Activated T-cell treated with anti-CD3 and anti-CD28 coated beads, Interleukin-2, amount 50 U/mL, for 4 hours (primary cell): ENCODE measurements at regions not wholly inside any gene's neighbourhood (a gene's known extent, or its start where the extent isn't known, plus 50 kb on each side); places are given as distances from the start of the nearest gene placed in this dataset.

ENCODE experiments used
- ATAC-seq, 2 donors: fragments of 200-7000 bp; cut with Tn5 transposase; one replicate each; pipeline ENCODE4 v1.10.0; 2021
- DNase-seq: peaks from one replicate; pipeline ENCODE4 v3.0.0-alpha.2; 2020
- H3K27me3 Mint-ChIP-seq: one replicate; pipeline ENCODE4 v1.8.0; 2021; ENCODE audit warnings: low read depth, mixed read lengths
- H3K36me3 Mint-ChIP-seq: one replicate; pipeline ENCODE4 v1.8.0; 2022; ENCODE audit warnings: mixed read lengths; ENCODE audit not compliant: insufficient read depth
- H3K4me1 Mint-ChIP-seq: one replicate; pipeline ENCODE4 v1.8.0; 2021; ENCODE audit warnings: low read depth, mixed read lengths
- H3K4me3 Mint-ChIP-seq: one replicate; pipeline ENCODE4 v1.8.0; 2021; ENCODE audit warnings: mild to moderate bottlenecking, moderate library complexity, mixed read lengths
- H3K9me3 Mint-ChIP-seq: one replicate; pipeline ENCODE4 v1.8.0; 2021; ENCODE audit warnings: mixed read lengths

GRCh38 chr18:11553098-11553940 lies 56.1 kb upstream of the SLC35G4 start:
- DNase-seq (no peak), ATAC-seq (peak in 1 of 2 donors; percentile 58)
- H3K27me3 Mint-ChIP-seq = peaks cover 3% of the 10 kb centered on the region
- H3K36me3 Mint-ChIP-seq = no peaks in the 10 kb centered on the region
- H3K4me3 Mint-ChIP-seq = no peak overlapping the region
- H3K9me3 Mint-ChIP-seq = no peaks in the 10 kb centered on the region
- H3K4me1 Mint-ChIP-seq = peaks cover 4% of the 10 kb centered on the region

GRCh38 chr18:11548916-11549551 lies 60.4 kb upstream of the SLC35G4 start:
- H3K27me3 Mint-ChIP-seq = peaks cover 3% of the 10 kb centered on the region
- peaks cover 17% of the 10 kb centered on the region for H3K9me3 Mint-ChIP-seq
- no peaks in the 10 kb centered on the region for H3K36me3 Mint-ChIP-seq
- no peak for DNase-seq
- no peak overlapping the region for H3K4me3 Mint-ChIP-seq
- peaks cover 4% of the 10 kb centered on the region for H3K4me1 Mint-ChIP-seq
- no peak for ATAC-seq

DNA sequence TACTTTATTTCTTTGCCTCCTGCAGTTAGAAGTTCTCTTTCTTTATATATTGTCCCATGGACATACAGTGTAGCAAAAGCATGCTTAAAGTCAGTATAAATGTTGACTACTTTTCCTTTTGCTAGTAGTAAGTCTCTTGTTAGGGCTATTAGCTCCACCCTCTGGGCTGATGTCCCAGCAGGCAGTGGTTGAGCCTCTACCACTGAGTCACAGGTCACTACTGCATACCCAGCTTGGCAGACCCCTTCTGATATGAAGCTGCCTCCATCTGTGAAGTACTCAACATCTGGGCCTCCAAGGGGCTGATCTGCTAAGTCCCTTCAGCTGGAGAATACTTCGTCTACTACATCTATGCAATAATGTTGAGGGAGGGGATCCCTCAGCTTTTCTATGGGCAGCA lies 61.0 kb upstream of the SLC35G4 start:
- H3K4me3 Mint-ChIP-seq = no peak overlapping the region
- no peaks in the 10 kb centered on the region for H3K36me3 Mint-ChIP-seq

GRCh38 chr18:11544060-11544633 lies 65.2 kb upstream of the SLC35G4 start:
- ATAC-seq (no peak), DNase-seq (no peak)
- Mint-ChIP-seq H3K36me3 (no peaks in the 10 kb centered on the region), H3K4me1 (no peaks in the 10 kb centered on the region), H3K9me3 (peaks cover 25% of the 10 kb centered on the region), H3K27me3 (no peaks in the 10 kb centered on the region), H3K4me3 (no peak overlapping the region)

More for the DNA sequence above, 61.0 kb upstream of the SLC35G4 start:
- DNase-seq (no peak), ATAC-seq (no peak)
- Mint-ChIP-seq H3K27me3 (peaks cover 2% of the 10 kb centered on the region), H3K4me1 (peaks cover 3% of the 10 kb centered on the region), H3K9me3 (peaks cover 21% of the 10 kb centered on the region)

DNA sequence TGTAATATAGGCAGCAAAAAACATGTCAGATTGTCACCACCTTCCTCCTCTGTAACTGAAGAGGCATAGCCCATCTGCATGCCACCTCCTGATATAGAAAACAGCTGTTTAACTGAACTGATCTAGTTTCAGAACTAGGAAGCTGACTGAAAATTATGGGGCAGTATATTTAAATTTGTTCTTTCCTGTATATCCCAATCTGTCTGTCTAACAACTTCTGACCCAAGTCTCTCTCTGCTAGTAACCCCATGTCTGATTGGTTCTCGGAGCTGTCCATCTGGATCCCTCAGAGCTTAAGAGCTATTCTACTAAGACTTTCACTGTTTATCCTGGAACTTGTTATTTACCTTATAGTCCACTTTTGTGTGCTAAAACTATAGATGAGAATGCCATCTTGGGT lies 68.2 kb upstream of the SLC35G4 start:
- ATAC-seq (no peak), DNase-seq (no peak)
- Mint-ChIP-seq H3K4me3 (no peak overlapping the region), H3K9me3 (peaks cover 25% of the 10 kb centered on the region), H3K27me3 (no peaks in the 10 kb centered on the region), H3K36me3 (no peaks in the 10 kb centered on the region), H3K4me1 (no peaks in the 10 kb centered on the region)

DNA sequence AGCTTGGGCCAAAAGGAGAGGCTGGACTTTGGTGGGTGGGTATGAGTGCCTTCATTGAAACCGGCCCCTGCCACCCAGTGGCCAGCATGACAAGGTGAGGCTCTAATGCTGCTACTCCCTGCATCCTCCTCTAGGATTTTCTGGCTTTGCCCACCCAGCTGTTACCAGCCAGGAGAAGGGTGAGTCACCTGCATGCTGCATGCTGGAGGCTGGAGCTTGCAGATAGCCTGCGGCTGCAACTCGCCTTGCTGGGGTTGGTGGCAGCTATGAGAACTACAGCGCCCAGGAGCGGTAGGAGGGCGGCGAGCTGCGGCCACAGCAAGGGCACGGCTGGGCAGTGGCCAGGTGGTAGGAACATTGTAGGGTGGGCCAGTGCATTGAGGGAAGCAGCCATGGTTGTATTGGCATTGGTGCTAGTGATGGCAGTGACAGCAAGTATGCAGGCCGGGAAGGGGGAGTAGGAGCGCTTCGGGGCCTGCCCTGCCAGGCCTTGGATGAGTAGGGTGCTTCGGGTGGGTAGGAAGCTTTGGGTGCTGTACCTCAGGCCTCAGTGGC lies 75.4 kb upstream of the SLC35G4 start:
- H3K4me1 Mint-ChIP-seq = no peaks in the 10 kb centered on the region
- no peaks in the 10 kb centered on the region for H3K9me3 Mint-ChIP-seq
- no peak for DNase-seq
- no peak overlapping the region for H3K4me3 Mint-ChIP-seq
- H3K36me3 Mint-ChIP-seq = no peaks in the 10 kb centered on the region
- no peak for ATAC-seq
- H3K27me3 Mint-ChIP-seq = no peaks in the 10 kb centered on the region

DNA sequence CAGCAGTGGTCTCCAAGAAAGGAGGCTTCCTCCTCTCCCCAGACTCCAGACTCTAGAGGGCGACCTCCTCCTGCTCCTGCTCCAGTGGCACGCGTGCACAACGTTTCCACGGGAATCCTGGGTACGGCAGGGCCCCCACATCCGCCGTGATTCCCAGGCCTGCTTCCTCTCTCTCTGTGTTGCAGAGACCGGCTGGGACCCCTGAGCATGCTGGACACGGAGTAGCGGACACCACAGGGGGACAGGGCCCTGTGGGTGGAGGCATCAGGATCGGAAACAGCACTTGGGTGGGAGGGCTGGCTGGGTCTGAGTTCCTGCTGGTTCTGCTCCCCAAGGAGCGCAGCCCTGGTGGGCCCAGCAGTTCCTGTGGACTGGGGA lies 75.9 kb upstream of the SLC35G4 start:
- H3K9me3 Mint-ChIP-seq = no peaks in the 10 kb centered on the region
- H3K4me3 Mint-ChIP-seq = no peak overlapping the region
- DNase-seq = no peak
- no peaks in the 10 kb centered on the region for H3K36me3 Mint-ChIP-seq
- no peaks in the 10 kb centered on the region for H3K27me3 Mint-ChIP-seq
- no peak for ATAC-seq
- no peaks in the 10 kb centered on the region for H3K4me1 Mint-ChIP-seq

DNA sequence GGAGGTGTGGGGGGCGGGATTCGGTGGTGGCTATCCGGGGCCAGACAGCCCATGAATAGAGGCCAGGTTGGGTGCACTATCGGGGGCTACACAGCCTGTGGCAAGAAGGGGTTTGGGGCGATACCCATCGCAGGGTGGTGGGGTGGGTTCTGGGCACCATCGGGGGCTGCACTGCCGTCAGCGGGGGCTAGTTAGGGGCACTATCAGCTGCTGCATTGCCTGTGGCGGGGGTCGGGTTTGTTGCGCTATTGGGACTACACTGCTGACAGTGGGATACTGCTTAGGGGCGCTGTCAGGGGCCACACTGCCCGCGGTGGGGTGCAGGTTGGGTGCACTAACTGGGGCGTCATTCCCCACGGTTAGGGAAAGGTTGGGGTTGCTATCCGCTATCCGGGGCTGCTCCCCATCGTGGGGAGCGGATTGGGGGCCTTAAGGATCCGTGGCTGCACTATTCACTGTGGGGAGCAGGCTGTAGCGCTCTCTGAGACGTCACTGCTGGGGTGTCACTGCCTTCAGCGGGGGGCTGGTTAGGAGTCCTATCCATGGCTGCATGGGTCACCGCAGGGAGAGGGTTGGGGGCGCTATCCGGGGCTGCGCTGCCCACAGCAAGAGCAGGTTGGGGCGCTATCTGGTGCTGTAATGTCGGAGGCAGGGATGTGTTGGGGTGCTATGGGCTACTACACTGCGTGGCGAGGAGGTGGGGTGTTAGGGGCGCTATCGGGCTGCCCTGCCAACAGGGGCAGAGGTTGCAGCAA lies 76.5 kb upstream of the SLC35G4 start:
- H3K4me3 Mint-ChIP-seq = no peak overlapping the region
- H3K4me1 Mint-ChIP-seq = no peaks in the 10 kb centered on the region
- ATAC-seq (no peak), DNase-seq (no peak)
- no peaks in the 10 kb centered on the region for H3K9me3 Mint-ChIP-seq
- no peaks in the 10 kb centered on the region for H3K27me3 Mint-ChIP-seq
- no peaks in the 10 kb centered on the region for H3K36me3 Mint-ChIP-seq

DNA sequence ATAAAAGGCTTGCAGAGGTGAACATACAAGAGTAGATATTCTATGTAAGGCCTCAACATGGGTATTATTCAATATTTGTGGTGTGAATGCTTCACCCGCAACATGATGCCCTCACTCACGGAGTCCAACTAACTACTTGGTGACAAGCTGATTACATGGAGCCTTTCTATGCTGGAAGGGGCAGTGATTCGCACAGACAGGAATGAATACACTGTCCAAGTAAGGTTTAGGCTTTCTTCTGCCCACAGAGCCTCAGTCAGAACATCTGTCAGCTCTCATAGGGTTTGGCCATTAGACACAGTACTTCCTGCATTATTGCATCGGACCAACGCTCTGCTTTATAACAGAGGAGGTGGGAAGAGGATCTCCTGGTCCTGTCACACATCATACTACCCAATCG lies 80.3 kb upstream of the SLC35G4 start:
- Mint-ChIP-seq H3K27me3 (no peaks in the 10 kb centered on the region), H3K4me3 (no peak overlapping the region), H3K4me1 (no peaks in the 10 kb centered on the region), H3K36me3 (no peaks in the 10 kb centered on the region), H3K9me3 (no peaks in the 10 kb centered on the region)
- DNase-seq = no peak
- no peak for ATAC-seq

DNA sequence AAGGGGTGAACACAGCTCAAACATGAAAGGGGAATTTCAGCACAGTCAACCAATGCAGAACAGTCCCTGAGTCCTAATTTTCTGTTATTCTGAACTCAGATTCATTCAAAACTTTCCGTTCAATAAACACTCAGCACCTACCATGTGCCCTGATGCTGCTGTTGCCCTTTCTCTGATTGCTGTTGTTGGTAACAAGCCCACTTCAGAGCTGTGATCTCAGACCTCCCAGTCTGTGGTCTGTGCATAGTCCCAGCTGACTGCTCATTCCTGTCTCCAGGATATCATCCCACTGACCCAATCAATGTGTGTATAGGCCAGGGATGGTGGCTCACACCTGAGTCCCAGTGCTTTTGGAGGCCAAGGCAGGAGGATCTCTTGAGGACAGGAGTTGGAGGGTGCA lies 82.7 kb upstream of the SLC35G4 start:
- DNase-seq = no peak
- no peaks in the 10 kb centered on the region for H3K9me3 Mint-ChIP-seq
- no peaks in the 10 kb centered on the region for H3K36me3 Mint-ChIP-seq
- H3K4me3 Mint-ChIP-seq = no peak overlapping the region
- H3K27me3 Mint-ChIP-seq = peaks cover 4% of the 10 kb centered on the region
- no peaks in the 10 kb centered on the region for H3K4me1 Mint-ChIP-seq
- no peak for ATAC-seq

- no peaks in the 10 kb centered on the region for H3K36me3 Mint-ChIP-seq
- H3K9me3 Mint-ChIP-seq = no peaks in the 10 kb centered on the region
- DNase-seq (no peak), ATAC-seq (no peak)
- peaks cover 4% of the 10 kb centered on the region for H3K27me3 Mint-ChIP-seq
- H3K4me1 Mint-ChIP-seq = no peaks in the 10 kb centered on the region
- H3K4me3 Mint-ChIP-seq = no peak overlapping the region
Measured at GRCh38 chr18:11523804-11524203, 85.6 kb upstream of the SLC35G4 start.

DNA sequence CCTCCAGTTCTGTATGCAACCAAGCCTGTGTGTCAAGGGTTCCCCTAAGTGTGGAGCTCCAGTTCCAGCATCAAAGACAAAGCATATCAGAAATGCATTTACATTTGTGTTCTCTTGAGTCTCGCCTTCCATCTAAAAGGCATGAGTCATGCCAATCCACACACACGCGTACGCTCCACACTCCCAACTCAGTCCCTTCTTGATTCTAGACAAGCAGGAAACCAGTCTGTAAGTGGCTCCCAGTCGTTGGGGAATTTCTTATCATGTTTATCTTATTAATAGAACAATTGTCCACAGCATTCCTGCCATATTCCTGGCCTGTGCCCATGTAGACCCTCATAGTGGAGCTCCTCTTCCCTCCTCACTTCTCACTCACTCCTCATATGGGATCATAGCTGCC lies 86.4 kb upstream of the SLC35G4 start:
- DNase-seq (no peak), ATAC-seq (no peak)
- Mint-ChIP-seq H3K9me3 (no peaks in the 10 kb centered on the region), H3K4me1 (no peaks in the 10 kb centered on the region), H3K4me3 (no peak overlapping the region), H3K36me3 (no peaks in the 10 kb centered on the region), H3K27me3 (peaks cover 4% of the 10 kb centered on the region)

GRCh38 chr18:11521853-11522252 lies 87.5 kb upstream of the SLC35G4 start:
- Mint-ChIP-seq H3K4me1 (no peaks in the 10 kb centered on the region), H3K36me3 (no peaks in the 10 kb centered on the region), H3K27me3 (peaks cover 4% of the 10 kb centered on the region), H3K9me3 (no peaks in the 10 kb centered on the region), H3K4me3 (no peak overlapping the region)
- ATAC-seq = no peak
- no peak for DNase-seq

DNA sequence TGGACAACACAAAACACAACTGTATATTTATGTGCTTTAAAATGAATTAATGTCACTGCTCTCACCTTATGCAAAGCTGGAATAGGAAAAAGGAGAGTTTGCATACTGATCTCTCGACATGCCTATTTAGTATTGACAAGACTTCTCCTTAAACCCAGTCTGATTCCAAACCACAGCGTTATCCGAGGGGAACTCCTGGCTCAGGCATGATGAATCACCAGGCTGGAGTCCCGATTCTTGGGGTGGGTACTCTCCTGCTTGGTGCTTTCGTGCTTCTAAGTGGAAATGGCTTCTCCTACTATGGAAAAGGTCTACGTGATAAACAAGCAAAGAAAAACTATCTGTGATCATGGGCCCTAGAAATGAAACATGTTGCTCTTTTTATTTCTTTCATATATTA lies 88.9 kb upstream of the SLC35G4 start:
- Mint-ChIP-seq H3K9me3 (no peaks in the 10 kb centered on the region), H3K36me3 (no peaks in the 10 kb centered on the region), H3K4me3 (no peak overlapping the region), H3K27me3 (peaks cover 4% of the 10 kb centered on the region), H3K4me1 (no peaks in the 10 kb centered on the region)
- ATAC-seq (no peak), DNase-seq (no peak)
